HG02981 (cell line): ENCODE measurements at regions not wholly inside any gene's neighbourhood (a gene's known extent, or its start where the extent isn't known, plus 50 kb on each side); places are given as distances from the start of the nearest gene placed in this dataset.
"Not testable (repeated sequence)": the region's sequence is repeated elsewhere in the genome, so short reads cannot be mapped to it uniquely, and the experiment has no call there.

Experiments used
- ATAC-seq: cut with Tn5 transposase; IDR thresholded peaks from one replicate; pipeline ENCODE4 v1.9.1; 2021; ENCODE audit warnings: mild to moderate bottlenecking, moderate library complexity; ENCODE audit not compliant: unreplicated experiment

- ATAC-seq: no peak
Observed at GRCh38 chr11:25742800-25743199, 589.1 kb upstream of the ANO3 start.

- no peak for ATAC-seq
Observed at GRCh38 chr11:25755381-25755780, 576.5 kb upstream of the ANO3 start.

- ATAC-seq: no peak
Observed at GRCh38 chr11:25755918-25756584, 575.9 kb upstream of the ANO3 start.

- no peak for ATAC-seq
Observed at GRCh38 chr11:25758145-25758661, 573.7 kb upstream of the ANO3 start.

GRCh38 chr11:25766332-25767015 is 565.5 kb upstream of the ANO3 start:
- ATAC-seq: no peak

- ATAC-seq: no peak
Observed at GRCh38 chr11:25769287-25769686, 562.6 kb upstream of the ANO3 start.

GRCh38 chr11:25771605-25772004 is 560.3 kb upstream of the ANO3 start:
- no peak for ATAC-seq

GRCh38 chr11:25775603-25776002 is 556.3 kb upstream of the ANO3 start:
- ATAC-seq: no peak

GRCh38 chr11:25776238-25776637 is 555.7 kb upstream of the ANO3 start:
- ATAC-seq: no peak

GRCh38 chr11:25777343-25777742 is 554.6 kb upstream of the ANO3 start:
- no peak for ATAC-seq

- no peak for ATAC-seq
Observed at GRCh38 chr11:25779033-25779432, 552.9 kb upstream of the ANO3 start.

- no peak for ATAC-seq
Observed at GRCh38 chr11:25787416-25787815, 544.5 kb upstream of the ANO3 start.

GRCh38 chr11:25790396-25790795 is 541.5 kb upstream of the ANO3 start:
- no peak for ATAC-seq

GRCh38 chr11:25793637-25794036 is 538.3 kb upstream of the ANO3 start:
- ATAC-seq: no peak

- no peak for ATAC-seq
Observed at GRCh38 chr11:25794804-25795203, 537.1 kb upstream of the ANO3 start.

GRCh38 chr11:25816411-25816810 is 515.5 kb upstream of the ANO3 start:
- ATAC-seq: no peak

GRCh38 chr11:25824688-25825087 is 507.2 kb upstream of the ANO3 start:
- ATAC-seq: no peak

- not testable (repeated sequence) for ATAC-seq
Observed at GRCh38 chr11:25831485-25831884, 500.4 kb upstream of the ANO3 start.

- no peak for ATAC-seq
Observed at GRCh38 chr11:25838918-25839625, 492.9 kb upstream of the ANO3 start.

- ATAC-seq: no peak
Observed at GRCh38 chr11:25844811-25845210, 487.1 kb upstream of the ANO3 start.

GRCh38 chr11:25855916-25856315 is 476.0 kb upstream of the ANO3 start:
- ATAC-seq: no peak

- ATAC-seq: no peak
Observed at GRCh38 chr11:25859776-25860175, 472.2 kb upstream of the ANO3 start.
